DMS53 treated with DMSO at 0.1 percent for 48 hours (cell line): ENCODE measurements at regions not wholly inside any gene's neighbourhood (a gene's known extent, or its start where the extent isn't known, plus 50 kb on each side); places are given as distances from the start of the nearest gene placed in this dataset.

Experiments used
- DNase-seq: peaks from one replicate; lab custom pipeline; 2025; ENCODE audit not compliant: unreplicated experiment; lab: John Stamatoyannopoulos, UW

- no peak for DNase-seq
Observed at GRCh38 chr15:29432191-29433049, 162.8 kb upstream of the NSMCE3 start.

- no peak for DNase-seq
Observed at GRCh38 chr15:29430831-29431230, 161.2 kb upstream of the NSMCE3 start.

- no peak for DNase-seq
Observed at GRCh38 chr15:29430124-29430523, 160.5 kb upstream of the NSMCE3 start.

- no peak for DNase-seq
Observed at GRCh38 chr15:29429584-29429983, 160.0 kb upstream of the NSMCE3 start.

- no peak for DNase-seq
Observed at GRCh38 chr15:29428925-29429573, 159.4 kb upstream of the NSMCE3 start.

GRCh38 chr15:29425864-29426263, 156.2 kb upstream of the NSMCE3 start:
- DNase-seq = no peak

GRCh38 chr15:29424118-29424517, 154.5 kb upstream of the NSMCE3 start:
- DNase-seq = no peak

GRCh38 chr15:29422606-29423005, 153.0 kb upstream of the NSMCE3 start:
- no peak for DNase-seq

GRCh38 chr15:29420188-29420587, 150.6 kb upstream of the NSMCE3 start:
- no peak for DNase-seq

GRCh38 chr15:29418931-29419330, 149.3 kb upstream of the NSMCE3 start:
- no peak for DNase-seq

GRCh38 chr15:29418178-29418577, 148.6 kb upstream of the NSMCE3 start:
- DNase-seq = no peak

- DNase-seq = no peak
Observed at GRCh38 chr15:29411299-29411698, 141.7 kb upstream of the NSMCE3 start.

GRCh38 chr15:29410338-29410737, 140.7 kb upstream of the NSMCE3 start:
- no peak for DNase-seq

GRCh38 chr15:29409890-29410289, 140.3 kb upstream of the NSMCE3 start:
- DNase-seq = no peak

GRCh38 chr15:29405564-29405963, 135.9 kb upstream of the NSMCE3 start:
- DNase-seq = no peak

GRCh38 chr15:29403772-29404171, 134.2 kb upstream of the NSMCE3 start:
- DNase-seq = no peak

- no peak for DNase-seq
Observed at GRCh38 chr15:29401644-29402043, 132.0 kb upstream of the NSMCE3 start.

- no peak for DNase-seq
Observed at GRCh38 chr15:29400701-29401100, 131.1 kb upstream of the NSMCE3 start.

- DNase-seq = no peak
Observed at GRCh38 chr15:29398907-29399306, 129.3 kb upstream of the NSMCE3 start.

- DNase-seq = no peak
Observed at GRCh38 chr15:29396176-29396811, 126.7 kb upstream of the NSMCE3 start.

GRCh38 chr15:29393443-29393842, 123.8 kb upstream of the NSMCE3 start:
- no peak for DNase-seq

- DNase-seq = no peak
Observed at GRCh38 chr15:29392358-29392757, 122.7 kb upstream of the NSMCE3 start.
